NCI-H345 (cell line): ENCODE measurements at regions not wholly inside any gene's neighbourhood (a gene's known extent, or its start where the extent isn't known, plus 50 kb on each side); places are given as distances from the start of the nearest gene placed in this dataset.

Experiments used
- DNase-seq: peaks from one replicate; lab custom pipeline; 2025; lab: John Stamatoyannopoulos, UW

DNA sequence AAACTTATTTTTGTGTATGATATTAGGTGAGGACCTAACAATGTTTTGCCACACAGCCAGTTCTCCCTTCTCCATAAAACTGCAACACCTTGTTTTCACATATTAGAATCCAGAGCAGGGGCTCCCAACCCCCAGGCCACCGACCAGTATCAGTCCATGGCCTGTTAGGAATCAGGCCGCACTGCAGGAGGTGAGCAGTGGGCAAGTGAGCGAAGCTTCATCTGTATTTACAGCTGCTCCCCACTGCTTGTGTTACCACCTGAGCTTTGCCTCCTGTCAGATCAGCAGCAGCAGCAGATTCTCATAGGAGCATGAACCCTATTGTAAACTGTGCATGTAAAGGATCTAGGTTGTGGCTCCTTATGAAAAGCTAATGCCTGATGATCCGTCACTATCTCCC, 185.9 kb upstream of the NSMCE3 start:
- DNase-seq = no peak

DNA sequence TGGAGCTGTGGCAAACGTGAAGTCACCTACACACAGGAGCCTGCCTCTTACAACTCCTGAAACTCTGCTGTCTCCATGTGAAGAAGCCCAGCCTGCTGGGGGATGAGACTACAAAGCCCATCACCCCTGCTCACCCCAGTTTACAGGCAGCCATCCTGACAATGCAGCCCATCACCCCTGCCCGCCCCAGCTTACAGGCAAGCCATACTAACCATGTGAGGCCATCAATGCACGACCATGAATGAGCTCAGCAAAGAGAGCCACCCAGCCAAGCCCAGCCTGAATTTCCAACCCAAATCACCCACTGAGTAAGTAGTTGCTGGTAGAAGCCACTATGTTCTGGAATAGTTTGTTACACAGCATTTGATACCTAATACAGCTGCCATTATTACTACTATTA, 185.4 kb upstream of the NSMCE3 start:
- no peak for DNase-seq

DNA sequence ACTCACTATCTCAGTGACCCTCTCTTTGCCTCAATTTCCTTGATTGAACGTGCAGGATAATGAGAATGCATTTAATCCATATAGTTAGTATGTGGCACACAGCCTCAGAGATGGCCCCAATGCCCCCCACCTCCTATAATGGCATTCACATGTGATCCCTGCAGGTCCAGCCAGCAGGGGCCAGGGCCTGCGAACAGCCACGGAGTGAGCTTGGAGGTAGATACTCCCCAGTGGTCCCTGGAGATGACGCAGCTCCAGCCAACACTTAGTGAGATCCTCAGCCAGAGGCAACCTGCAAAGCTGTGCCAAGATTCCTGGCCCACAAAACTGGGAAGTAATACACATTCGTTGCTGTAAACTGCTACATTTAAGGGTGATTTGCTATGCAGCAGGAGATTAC, 184.9 kb upstream of the NSMCE3 start:
- DNase-seq = no peak

DNA sequence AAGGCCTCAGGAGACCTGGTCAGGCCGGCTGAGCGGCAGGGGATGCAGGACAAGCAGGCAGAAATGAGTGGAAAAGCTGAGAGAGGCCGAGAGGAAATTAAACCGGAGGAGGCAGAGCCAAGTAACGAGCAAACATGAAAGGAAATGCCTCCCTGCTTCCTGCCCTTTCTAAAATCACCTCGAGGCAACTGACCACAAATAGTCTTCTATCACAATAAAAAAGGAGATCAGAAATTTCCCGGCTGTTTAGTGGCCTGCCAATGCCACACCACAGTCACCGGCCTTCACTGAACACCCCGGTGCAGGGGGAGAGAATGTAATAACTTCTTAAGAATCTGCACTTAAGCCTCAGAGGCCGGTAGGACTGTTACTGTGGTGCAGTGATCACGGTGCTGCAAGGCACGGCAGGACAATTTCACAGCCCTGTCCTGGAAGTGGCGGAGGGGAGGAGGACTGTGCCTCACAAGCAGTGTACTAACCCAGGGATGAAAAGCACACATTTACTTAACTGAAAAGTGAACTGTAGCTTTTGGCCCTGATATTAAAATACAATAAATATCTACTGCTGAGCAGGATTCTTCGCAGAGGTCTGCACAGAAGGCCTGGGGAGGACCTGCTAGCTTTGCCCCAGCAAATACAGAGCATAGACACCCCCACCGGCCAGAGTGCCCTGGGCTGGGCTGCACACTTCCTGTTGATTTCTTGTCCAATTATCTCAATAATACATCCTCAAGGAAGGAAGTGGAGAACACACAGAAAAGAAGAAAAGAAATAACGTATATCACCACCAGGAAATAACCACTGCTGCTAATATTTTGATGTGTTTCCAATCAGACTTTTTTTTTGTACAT, 183.5 kb upstream of the NSMCE3 start:
- no peak for DNase-seq

DNA sequence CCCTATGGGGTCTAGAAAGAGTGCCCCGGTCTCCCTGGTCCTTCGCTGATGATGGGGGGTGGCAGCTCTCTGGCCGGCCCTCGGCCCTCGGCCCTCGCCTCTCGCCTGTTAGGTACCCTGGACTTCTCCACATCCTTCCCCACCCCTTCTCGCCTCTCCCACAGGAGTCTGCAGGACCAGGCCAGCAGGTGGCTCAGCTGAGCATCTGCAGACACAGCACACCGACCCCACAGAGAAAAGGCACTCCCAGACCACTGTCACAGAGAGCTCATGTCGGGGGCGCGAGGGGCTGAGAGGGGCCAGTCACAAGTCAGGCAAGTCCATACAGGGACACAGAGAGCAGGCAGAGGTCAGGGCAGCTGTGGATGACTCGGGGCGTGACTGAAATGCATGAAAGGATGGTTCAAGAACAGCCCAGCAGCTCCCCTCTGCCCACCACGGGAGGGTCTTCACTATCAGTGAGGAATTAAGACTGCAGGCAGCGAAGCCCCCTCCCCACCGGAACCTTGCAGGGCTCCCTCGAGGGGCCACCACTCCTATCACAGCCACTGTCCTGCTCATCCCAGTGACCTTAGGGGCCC, 181.7 kb upstream of the NSMCE3 start:
- peak; percentile 14 for DNase-seq

DNA sequence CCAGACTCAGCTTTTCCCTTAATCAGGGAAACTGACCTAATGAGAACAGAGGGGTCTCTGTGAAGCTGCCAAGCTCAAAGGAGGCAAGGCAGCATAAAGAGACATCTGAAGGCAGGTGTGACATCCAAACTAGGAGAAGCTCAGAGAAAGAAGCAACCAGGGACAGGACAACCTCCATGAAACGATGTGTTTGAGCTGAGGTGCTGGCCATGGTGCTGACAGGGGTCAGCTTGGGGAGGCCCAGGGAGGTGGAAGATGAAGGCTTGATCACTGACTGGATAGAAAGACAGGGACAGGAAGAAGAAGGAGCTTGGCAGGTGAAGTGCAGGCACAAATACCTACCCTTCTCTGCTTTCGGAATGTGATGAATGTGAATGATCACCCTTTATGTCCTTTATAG, 179.5 kb upstream of the NSMCE3 start:
- DNase-seq = no peak

DNA sequence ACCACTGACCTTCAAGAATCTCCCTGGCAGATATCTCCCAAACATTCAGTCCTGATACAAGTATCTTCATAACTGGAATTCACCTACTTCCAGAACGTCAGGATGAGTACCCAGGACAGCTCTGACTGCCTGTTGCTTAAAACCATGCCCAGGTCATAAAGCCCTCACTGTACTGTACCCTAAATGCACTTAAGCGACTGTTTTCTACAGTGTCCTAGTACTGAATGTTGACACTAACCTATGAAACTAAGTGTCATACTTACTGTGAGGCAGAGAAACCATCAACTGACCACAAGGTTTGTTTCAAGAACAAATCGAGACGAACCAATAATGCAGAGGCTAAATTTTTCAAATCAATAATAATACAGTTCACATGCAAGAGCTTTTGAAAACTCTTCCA, 178.7 kb upstream of the NSMCE3 start:
- DNase-seq = no peak

DNA sequence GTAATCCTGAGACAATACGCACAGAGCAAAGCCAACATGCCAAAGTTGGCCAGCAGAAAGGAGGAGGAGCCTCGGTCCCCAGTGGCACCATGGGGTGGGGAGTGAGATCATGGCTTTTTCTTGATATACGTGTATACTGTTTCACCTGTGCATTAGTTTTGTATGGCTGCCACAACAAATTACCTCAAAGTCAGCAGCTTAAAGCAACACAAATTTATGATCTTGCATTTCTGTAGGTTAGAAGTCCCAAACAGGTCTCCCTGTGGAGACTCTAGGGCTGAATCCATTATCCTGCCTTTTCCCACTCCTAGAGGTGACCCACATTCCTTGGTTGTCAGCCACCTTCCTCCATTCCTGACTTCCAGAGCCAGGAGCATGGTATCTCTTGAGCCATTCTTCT, 176.9 kb upstream of the NSMCE3 start:
- DNase-seq = no peak

DNA sequence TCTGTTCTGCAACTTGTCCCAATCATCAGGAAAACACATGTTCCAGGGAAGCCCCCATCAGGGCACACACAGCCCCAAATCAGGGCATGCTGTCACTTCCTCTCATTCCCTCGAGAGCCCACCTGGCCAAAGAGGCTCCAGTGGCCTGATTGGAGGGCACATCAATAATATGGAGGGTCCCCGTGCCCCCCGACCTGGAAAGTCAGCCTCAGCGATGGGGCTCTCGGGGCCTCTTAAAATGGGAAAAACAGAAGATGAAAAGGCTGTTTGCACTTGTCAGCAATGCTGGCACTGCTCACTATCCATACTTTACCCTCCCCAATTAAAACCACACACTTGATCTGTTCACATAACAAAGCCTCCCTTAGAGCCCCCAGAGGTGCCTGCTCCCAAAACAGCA, 172.9 kb upstream of the NSMCE3 start:
- no peak for DNase-seq

DNA sequence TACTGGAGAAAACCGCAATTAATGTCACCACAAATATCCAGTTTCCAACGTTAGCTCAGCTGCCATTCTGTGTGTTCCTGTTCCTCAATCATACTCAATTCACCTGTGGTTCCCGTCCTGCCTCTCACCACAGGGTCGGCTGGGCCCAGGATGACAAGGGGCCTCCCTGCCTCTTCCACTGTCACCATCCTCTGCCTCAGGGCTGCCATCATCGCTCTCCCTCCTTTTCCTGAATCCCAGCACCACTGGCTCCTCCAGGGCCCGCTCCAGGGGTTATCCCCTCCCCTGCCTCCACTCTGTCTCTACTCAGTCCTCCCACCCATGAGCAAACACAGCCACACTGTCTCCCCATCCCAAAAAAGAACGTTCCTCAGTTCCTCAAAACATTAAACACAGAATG, 170.9 kb upstream of the NSMCE3 start:
- no peak for DNase-seq

DNA sequence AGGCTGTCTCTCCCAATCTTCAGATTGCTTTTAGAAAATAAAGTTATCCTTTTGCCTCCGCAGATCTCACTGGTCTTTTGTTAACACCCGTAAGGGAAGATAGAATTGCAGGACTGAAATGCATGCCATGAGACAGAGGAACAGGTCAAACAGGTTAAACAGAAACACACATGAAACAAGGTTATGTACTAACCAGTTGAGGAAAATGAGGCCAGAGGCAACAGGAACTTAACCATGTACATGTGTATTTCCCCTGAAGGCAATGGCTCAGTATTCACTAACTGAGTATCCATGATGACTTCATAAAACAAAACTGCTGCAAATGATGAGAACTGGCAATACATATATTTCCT, 169.1 kb upstream of the NSMCE3 start:
- DNase-seq = no peak

DNA sequence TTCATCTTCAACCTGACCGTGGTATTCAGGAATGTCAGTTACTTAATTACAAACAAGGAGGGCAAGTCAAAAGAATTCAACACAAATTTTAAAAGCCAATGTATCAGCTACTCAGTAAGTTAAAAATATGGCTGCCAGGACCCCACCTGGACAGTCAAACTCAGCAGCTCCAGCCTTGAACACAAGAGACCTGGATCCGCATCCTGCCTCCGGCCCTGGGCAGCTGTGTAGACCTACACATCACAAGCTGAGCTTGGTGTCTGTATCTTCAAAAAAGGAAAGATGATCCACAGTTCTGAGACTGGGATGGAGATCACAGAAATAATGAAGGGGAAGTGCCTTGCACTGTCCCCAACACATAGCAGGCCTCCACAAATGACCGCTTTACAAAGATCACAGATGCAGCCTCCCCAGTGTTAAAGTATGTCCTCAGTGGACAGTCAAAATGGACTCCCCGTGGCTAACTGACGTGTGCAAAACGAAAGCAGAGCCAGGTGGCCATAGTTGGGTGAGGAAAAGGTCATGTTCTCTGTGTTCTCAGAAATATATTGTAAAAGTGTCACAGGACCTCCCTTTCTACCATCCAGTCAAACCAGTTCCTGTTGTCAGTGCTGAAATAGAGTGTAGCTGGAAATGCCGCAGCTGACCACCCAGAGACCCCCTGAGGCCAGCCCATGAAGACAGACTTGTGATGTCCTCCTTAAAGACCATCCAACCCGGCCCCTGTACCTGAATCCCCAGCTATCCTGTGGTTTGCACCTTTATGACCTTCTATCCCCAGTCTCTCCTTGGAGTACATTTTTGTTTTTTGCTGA, 168.5 kb upstream of the NSMCE3 start:
- DNase-seq = no peak

DNA sequence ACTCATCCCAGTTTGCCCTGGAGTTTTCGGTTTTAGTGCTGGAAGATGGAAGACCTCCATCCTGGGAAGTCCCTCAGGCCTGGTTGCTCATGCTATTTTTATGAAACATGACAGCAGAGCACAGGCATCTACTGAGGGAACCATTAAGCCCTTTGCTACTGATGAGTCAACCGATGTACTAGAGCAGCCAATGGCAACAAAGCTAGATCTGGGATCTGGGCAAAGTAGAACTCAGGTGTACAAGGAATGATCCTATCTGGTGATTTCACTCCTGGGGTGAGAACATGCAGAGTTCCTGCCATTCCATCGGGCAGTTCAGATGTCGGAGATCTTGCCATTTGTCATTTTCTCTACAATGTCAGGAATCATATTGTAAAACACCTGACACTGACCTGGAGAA, 166.2 kb upstream of the NSMCE3 start:
- DNase-seq = no peak

DNA sequence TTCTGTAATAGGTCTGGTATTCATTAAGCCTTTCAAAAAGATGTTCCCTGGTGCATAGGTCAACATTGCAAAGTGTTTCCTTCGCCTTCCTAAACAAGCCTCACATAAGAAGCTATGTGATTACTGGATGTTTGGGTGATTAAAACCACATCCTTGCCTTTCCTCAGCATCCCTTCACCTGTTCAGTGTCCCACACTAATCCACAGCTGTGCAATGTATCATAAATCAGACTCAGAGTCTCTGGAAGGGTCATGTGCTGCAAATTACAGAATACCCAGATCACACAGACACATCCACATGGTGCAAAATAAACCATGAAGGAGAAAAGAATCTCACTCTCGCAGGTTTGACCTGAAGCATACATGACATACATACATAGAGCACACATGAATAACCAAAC, 164.7 kb upstream of the NSMCE3 start:
- no peak for DNase-seq

DNA sequence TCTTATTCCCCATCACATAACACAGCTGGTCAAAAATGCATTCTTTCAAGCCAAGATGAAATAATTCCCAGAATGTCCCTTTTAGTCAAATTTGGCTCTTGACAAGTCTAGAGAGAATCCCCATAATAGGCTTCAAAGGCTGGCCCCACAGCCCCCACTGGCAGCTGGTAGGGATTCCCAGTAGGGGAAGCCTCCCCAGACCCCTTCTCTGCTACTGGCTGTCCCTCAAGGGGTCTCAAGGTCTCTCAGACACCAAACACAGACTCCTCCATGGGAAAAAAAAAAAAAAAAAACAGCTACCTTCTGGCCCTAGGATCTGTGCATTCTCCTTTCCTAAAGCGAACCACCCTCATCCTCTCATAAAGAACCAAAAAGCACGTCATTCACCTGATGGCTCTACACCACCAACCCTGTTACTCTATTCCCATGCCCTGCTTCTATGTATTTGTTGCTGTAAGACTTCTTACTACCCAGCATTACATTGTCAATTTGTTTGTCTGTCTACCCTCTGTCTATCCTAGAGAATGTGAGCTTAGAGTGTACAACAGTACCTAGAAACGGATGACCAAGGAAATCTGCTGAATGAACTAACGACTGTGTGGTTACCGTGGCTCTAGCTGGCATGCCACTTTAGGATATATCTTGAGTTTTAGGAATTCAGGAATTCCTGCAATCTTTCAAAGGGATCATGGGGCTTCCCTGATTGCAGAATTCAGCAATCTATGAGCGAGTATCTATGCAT, 164.1 kb upstream of the NSMCE3 start:
- DNase-seq = no peak

DNA sequence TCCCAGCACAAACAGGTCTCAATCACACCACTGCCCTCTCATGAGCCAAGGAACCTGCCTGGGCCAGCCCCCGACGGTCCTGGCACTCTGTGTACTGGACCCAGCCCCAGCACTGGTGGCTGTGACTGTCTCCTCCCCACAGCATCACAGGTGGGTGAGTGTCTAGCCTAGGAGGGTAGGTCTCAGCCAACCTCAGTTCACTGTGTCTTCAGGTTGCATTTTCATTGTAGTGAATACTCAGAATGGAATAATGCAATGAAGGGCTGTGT, 163.4 kb upstream of the NSMCE3 start:
- DNase-seq = no peak

DNA sequence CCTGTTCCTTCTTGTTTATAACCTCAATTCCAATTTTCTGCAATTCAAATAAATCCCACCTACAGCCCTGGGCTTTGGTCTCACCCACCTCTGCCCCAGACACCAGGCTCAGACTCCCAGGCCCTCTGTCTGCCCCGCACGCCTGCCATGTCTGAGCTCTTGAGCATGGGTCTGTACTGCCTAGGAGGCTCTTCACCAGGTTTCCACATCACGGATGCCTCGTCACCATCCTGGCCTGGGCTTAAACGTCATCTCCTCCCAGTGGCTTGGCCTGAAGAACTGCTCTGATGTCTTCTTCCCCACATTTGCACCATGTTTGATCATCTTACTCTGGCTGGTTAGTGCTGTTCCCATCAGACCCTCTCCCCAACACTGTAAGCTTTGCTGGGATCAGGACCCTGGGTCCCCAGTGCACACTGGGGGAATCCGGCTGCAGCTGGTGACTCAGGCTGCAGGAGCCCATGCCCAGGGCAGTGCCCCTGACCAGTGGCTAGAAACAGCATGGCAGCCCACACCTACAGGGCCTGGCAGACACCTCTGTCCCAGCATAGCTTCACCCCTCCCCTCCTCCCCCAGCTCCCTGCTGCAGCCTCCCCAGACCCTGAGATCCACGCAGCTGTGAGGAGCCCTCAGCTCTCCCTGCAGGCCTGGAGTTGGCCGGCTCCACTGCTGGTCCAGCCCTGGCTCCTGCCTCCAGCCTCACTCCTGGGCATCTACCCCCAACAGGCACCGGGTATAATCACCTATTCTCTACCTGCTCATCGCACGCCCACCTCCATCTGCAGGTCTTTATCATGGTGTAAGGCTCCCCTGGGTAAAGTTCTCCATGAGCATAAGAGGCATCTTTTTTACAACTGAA, 162.8 kb upstream of the NSMCE3 start:
- no peak for DNase-seq

DNA sequence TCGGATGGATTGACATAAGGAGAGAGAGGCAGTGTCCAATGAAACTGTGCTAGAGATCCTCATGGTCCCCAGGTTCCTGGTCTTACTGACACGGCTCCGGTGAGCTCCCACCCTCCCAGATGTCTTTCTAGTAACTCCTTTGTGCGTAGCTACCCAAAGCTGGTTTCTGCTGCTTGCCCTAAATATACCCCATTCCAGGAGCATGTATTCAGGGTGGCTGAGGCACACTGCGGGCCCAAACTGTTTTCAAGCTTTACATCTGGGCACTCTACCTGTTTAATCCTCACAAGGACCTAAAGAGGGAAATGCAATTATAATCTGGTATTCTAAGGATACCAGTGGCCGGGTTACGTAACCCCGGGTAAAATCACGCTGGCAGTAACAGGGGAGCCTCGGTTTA, 161.2 kb upstream of the NSMCE3 start:
- DNase-seq = no peak

DNA sequence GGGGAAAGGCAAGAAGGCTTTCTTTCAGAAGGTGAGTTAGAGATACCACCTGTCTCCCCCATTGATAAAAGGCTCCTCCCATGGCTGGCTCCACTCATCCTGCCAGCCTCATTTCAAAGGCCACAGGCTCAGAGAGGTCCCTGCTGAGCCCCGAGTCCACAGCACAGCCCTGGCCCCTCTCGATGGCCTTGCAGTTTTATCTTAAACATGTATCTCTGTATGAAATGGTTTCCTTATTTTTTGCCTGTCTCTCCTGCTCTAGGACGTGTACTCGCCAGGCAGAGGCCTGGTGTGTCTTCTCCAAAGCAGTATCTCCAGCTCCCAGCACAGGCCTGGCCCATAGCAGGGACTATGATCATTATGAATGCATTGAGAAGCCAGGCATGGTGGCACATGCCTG, 160.5 kb upstream of the NSMCE3 start:
- no peak for DNase-seq

DNA sequence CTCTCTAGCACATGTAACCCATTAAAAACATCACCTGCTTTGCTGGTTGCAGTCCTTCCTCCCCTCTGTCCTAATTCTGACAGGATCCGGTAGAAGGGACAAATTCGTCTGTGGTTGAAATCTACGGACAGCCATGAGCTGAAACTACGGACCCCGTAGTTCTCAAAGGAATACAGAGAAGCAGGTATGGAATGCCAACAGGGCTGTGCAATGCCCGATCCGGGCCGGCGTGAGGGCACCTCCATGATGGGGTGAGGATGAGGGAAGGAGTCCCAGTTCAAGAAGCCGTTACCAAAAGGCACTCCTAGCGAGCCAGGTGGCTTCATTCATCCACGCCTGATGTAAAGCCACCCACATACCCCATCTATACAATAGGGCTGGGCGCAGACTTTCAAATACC, 160.0 kb upstream of the NSMCE3 start:
- no peak for DNase-seq

DNA sequence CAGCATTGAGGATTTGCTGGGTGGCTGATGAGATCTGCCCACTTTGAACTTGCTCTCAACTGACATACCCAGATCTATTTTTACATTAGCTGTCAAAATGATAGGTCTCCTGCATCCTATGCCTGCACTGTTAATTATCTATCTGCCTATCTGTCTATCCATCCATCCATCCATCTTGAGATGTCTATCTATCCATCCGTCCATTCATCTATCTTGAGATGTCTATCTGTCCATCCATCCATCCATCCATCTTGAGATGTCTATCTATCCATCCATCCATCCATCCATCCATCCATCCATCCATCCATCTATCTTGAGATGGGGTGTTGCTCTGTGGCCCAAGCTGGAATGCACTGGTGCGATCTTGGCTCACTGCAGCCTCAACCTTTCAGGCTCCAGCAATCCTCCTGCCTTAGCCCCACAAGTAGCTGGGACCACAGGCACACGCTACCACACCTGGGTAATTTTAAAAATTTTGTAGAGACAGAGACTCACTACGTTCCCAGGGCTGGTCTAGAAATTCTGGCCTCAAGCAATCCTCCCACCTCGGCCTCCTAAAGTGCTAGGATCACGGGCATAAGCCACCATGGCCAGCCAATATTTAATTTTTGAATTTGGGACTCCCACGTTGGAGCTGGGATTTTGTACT, 159.4 kb upstream of the NSMCE3 start:
- DNase-seq = no peak
